BLaER1 (cell line): ENCODE measurements at regions not wholly inside any gene's neighbourhood (a gene's known extent, or its start where the extent isn't known, plus 50 kb on each side); places are given as distances from the start of the nearest gene placed in this dataset.
"Not testable (repeated sequence)": the region's sequence is repeated elsewhere in the genome, so short reads cannot be mapped to it uniquely, and the experiment has no call there.

ENCODE experiments used
- H3K27ac ChIP-seq: shearing (Covaris generic); formaldehyde crosslinking; 2 replicates; pipeline ENCODE4 v1.8.1; 2022
- H3K27me3 ChIP-seq: shearing (Covaris generic); formaldehyde crosslinking; 2 replicates; pipeline ENCODE4 v1.8.1; 2022
- H3K36me3 ChIP-seq: shearing (Covaris generic); formaldehyde crosslinking; 2 replicates; pipeline ENCODE4 v1.8.1; 2022
- H3K4me1 ChIP-seq: shearing (Covaris generic); formaldehyde crosslinking; 2 replicates; pipeline ENCODE4 v1.8.1; 2022
- H3K4me2 ChIP-seq: shearing (Covaris generic); formaldehyde crosslinking; 2 replicates; pipeline ENCODE4 v1.8.1; 2022
- H3K4me3 ChIP-seq: shearing (Covaris generic); formaldehyde crosslinking; 2 replicates; pipeline ENCODE4 v1.8.1; 2022
- H3K9ac ChIP-seq: shearing (Covaris generic); formaldehyde crosslinking; 2 replicates; pipeline ENCODE4 v1.8.1; 2022
- H3K9me3 ChIP-seq: shearing (Covaris generic); formaldehyde crosslinking; 2 replicates; pipeline ENCODE4 v1.8.1; 2022
- H4K20me1 ChIP-seq: shearing (Covaris generic); formaldehyde crosslinking; 2 replicates; pipeline ENCODE4 v1.8.1; 2022
- Cebpa-rat ChIP-seq: shearing (Covaris generic); IDR thresholded peaks from 2 replicates; pipeline ENCODE4 v1.8.1; 2022

GRCh38 chr20:55522296-55522815, 483.0 kb downstream of the CBLN4 start:
- no peaks in the 10 kb centered on the region for H3K4me1 ChIP-seq
- H3K27me3 ChIP-seq: no peaks in the 10 kb centered on the region
- H3K27ac ChIP-seq: no peak overlapping the region
- H3K9me3 ChIP-seq: no peaks in the 10 kb centered on the region
- H4K20me1 ChIP-seq: no peaks in the 10 kb centered on the region
- no peak overlapping the region for H3K4me2 ChIP-seq
- H3K9ac ChIP-seq: no peak overlapping the region
- H3K36me3 ChIP-seq: no peaks in the 10 kb centered on the region
- H3K4me3 ChIP-seq: no peak overlapping the region
- no peak for TF ChIP-seq Cebpa-rat

GRCh38 chr20:55517584-55517983, 487.7 kb downstream of the CBLN4 start:
- H4K20me1 ChIP-seq, H3K27me3 ChIP-seq, H3K36me3 ChIP-seq, H3K9me3 ChIP-seq, H3K9ac ChIP-seq, H3K4me1 ChIP-seq, H3K27ac ChIP-seq, H3K4me3 ChIP-seq, H3K4me2 ChIP-seq: not testable (repeated sequence)

- Histone ChIP-seq H3K4me1 (no peaks in the 10 kb centered on the region), H3K27ac (no peak overlapping the region), H3K27me3 (no peaks in the 10 kb centered on the region), H3K4me2 (no peak overlapping the region), H3K9me3 (no peaks in the 10 kb centered on the region), H3K9ac (no peak overlapping the region), H4K20me1 (no peaks in the 10 kb centered on the region), H3K4me3 (no peak overlapping the region), H3K36me3 (no peaks in the 10 kb centered on the region)
- TF ChIP-seq Cebpa-rat: no peak
Measured at GRCh38 chr20:55515832-55516231, 489.5 kb downstream of the CBLN4 start.

GRCh38 chr20:55514531-55514930, 490.8 kb downstream of the CBLN4 start:
- Histone ChIP-seq H3K27ac (no peak overlapping the region), H3K36me3 (no peaks in the 10 kb centered on the region), H3K9ac (no peak overlapping the region), H4K20me1 (no peaks in the 10 kb centered on the region), H3K27me3 (no peaks in the 10 kb centered on the region), H3K9me3 (no peaks in the 10 kb centered on the region), H3K4me1 (no peaks in the 10 kb centered on the region), H3K4me2 (no peak overlapping the region), H3K4me3 (no peak overlapping the region)
- no peak for TF ChIP-seq Cebpa-rat

GRCh38 chr20:55513954-55514353, 491.4 kb downstream of the CBLN4 start:
- no peak overlapping the region for H3K4me3 ChIP-seq
- no peaks in the 10 kb centered on the region for H3K9me3 ChIP-seq
- no peak overlapping the region for H3K9ac ChIP-seq
- H3K4me1 ChIP-seq: no peaks in the 10 kb centered on the region
- H4K20me1 ChIP-seq: no peaks in the 10 kb centered on the region
- no peak overlapping the region for H3K4me2 ChIP-seq
- no peak overlapping the region for H3K27ac ChIP-seq
- no peak for TF ChIP-seq Cebpa-rat
- no peaks in the 10 kb centered on the region for H3K27me3 ChIP-seq
- no peaks in the 10 kb centered on the region for H3K36me3 ChIP-seq

- Histone ChIP-seq H3K4me1 (no peaks in the 10 kb centered on the region), H3K9ac (no peak overlapping the region), H3K27ac (no peak overlapping the region), H4K20me1 (no peaks in the 10 kb centered on the region), H3K4me2 (no peak overlapping the region), H3K36me3 (no peaks in the 10 kb centered on the region), H3K27me3 (no peaks in the 10 kb centered on the region), H3K9me3 (no peaks in the 10 kb centered on the region), H3K4me3 (no peak overlapping the region)
- no peak for TF ChIP-seq Cebpa-rat
Measured at GRCh38 chr20:55500130-55500529, 505.2 kb downstream of the CBLN4 start.

GRCh38 chr20:55488593-55488992, 516.7 kb downstream of the CBLN4 start:
- no peaks in the 10 kb centered on the region for H3K27me3 ChIP-seq
- H3K4me3 ChIP-seq: no peak overlapping the region
- no peak overlapping the region for H3K4me2 ChIP-seq
- H4K20me1 ChIP-seq: no peaks in the 10 kb centered on the region
- no peak for TF ChIP-seq Cebpa-rat
- H3K36me3 ChIP-seq: no peaks in the 10 kb centered on the region
- H3K9me3 ChIP-seq: no peaks in the 10 kb centered on the region
- no peak overlapping the region for H3K27ac ChIP-seq
- H3K4me1 ChIP-seq: no peaks in the 10 kb centered on the region
- no peak overlapping the region for H3K9ac ChIP-seq

GRCh38 chr20:55478724-55479450, 526.4 kb downstream of the CBLN4 start:
- H3K9me3 ChIP-seq: no peaks in the 10 kb centered on the region
- H3K27me3 ChIP-seq: no peaks in the 10 kb centered on the region
- H3K27ac ChIP-seq: no peak overlapping the region
- no peak for TF ChIP-seq Cebpa-rat
- no peak overlapping the region for H3K4me2 ChIP-seq
- no peaks in the 10 kb centered on the region for H3K4me1 ChIP-seq
- H4K20me1 ChIP-seq: no peaks in the 10 kb centered on the region
- no peak overlapping the region for H3K9ac ChIP-seq
- H3K4me3 ChIP-seq: no peak overlapping the region
- H3K36me3 ChIP-seq: no peaks in the 10 kb centered on the region

- Histone ChIP-seq H3K4me1 (no peaks in the 10 kb centered on the region), H3K4me3 (no peak overlapping the region), H3K4me2 (no peak overlapping the region), H3K36me3 (no peaks in the 10 kb centered on the region), H3K9me3 (no peaks in the 10 kb centered on the region), H3K9ac (no peak overlapping the region), H4K20me1 (no peaks in the 10 kb centered on the region), H3K27ac (no peak overlapping the region), H3K27me3 (no peaks in the 10 kb centered on the region)
- TF ChIP-seq Cebpa-rat: no peak
Measured at GRCh38 chr20:55472704-55473103, 532.6 kb downstream of the CBLN4 start.

- Histone ChIP-seq H3K4me1 (no peaks in the 10 kb centered on the region), H3K36me3 (no peaks in the 10 kb centered on the region), H3K9ac (no peak overlapping the region), H3K4me2 (no peak overlapping the region), H4K20me1 (no peaks in the 10 kb centered on the region), H3K27me3 (no peaks in the 10 kb centered on the region), H3K27ac (no peak overlapping the region), H3K9me3 (no peaks in the 10 kb centered on the region), H3K4me3 (no peak overlapping the region)
- no peak for TF ChIP-seq Cebpa-rat
Measured at GRCh38 chr20:55471052-55472006, 534.0 kb downstream of the CBLN4 start.
